Liver (tissue), 3 donors: ENCODE measurements at regions not wholly inside any gene's neighbourhood (a gene's known extent, or its start where the extent isn't known, plus 50 kb on each side); places are given as distances from the start of the nearest gene placed in this dataset.

Source experiments
- ATF3 ChIP-seq: IDR thresholded peaks from 2 replicates; pipeline ENCODE4 v1.6.1; 2016; ENCODE audit warnings: antibody characterized with exemption
- CTCF ChIP-seq: fragments of 150-350 bp; IDR thresholded peaks from 2 replicates; pipeline ENCODE4 v1.5.1; 2017; ENCODE audit warnings: improper control_type of control experiment, low read depth, low read length; ENCODE audit not compliant: missing input control
- EGR1 ChIP-seq, 2 donors: IDR thresholded peaks; 2 replicates each; pipeline ENCODE4 v1.6.1; 2016 to 2018; ENCODE audit warnings: antibody characterized with exemption in 2 of 2, low read depth in 2 of 2
- RAD21 ChIP-seq, 2 donors: IDR thresholded peaks; 2 replicates each; pipeline ENCODE4 v1.6.1; 2016; ENCODE audit warnings: antibody characterized with exemption in 2 of 2, mild to moderate bottlenecking in 2 of 2
- REST ChIP-seq: IDR thresholded peaks from 2 replicates; pipeline ENCODE4 v1.6.1; 2016; ENCODE audit warnings: antibody characterized with exemption, mild to moderate bottlenecking
- SP1 ChIP-seq: IDR thresholded peaks from 2 replicates; pipeline ENCODE4 v1.6.1; 2018; ENCODE audit warnings: antibody characterized with exemption, mild to moderate bottlenecking
- TAF1 ChIP-seq: conservative IDR thresholded peaks from 2 replicates; pipeline ENCODE4 v1.6.1; 2016; ENCODE audit warnings: antibody characterized with exemption, mild to moderate bottlenecking
- YY1 ChIP-seq: IDR thresholded peaks from 2 replicates; pipeline ENCODE4 v1.6.1; 2016; ENCODE audit warnings: antibody characterized with exemption, mild to moderate bottlenecking
- donor health status: healthy.
- donor health status: healthy.

GRCh38 chr3:71868876-71869275 is 83.9 kb upstream of the PROK2 start:
- no peak for TF ChIP-seq REST
- no peak for TF ChIP-seq CTCF
- TF ChIP-seq ATF3, result no peak
- no peak for TF ChIP-seq SP1
- TF ChIP-seq YY1, result no peak
- no peak for TF ChIP-seq TAF1
- TF ChIP-seq RAD21 (IDR thresholded peaks at IDR 0.05), result no peak
- TF ChIP-seq EGR1 (IDR thresholded peaks at IDR 0.05; ENCODE audit: low read depth in 2 of 2), result no peak
